Activated CD4-positive, alpha-beta T cell treated with anti-CD3 and anti-CD28 coated beads, Interleukin-2, amount 10 ng/mL, durations not matched to agents 24 days and 14 days (primary cell): ENCODE measurements at regions not wholly inside any gene's neighbourhood (a gene's known extent, or its start where the extent isn't known, plus 50 kb on each side); places are given as distances from the start of the nearest gene placed in this dataset.

Source experiments
- DNase-seq: peaks from one replicate; pipeline ENCODE4 v3.0.0; 2022
- H3K27ac Mint-ChIP-seq: one replicate; pipeline ENCODE4 v1.8.0; 2022; ENCODE audit warnings: mild to moderate bottlenecking, mixed read lengths
- H3K27me3 Mint-ChIP-seq: one replicate; pipeline ENCODE4 v1.8.0; 2022; ENCODE audit warnings: mixed read lengths
- H3K36me3 Mint-ChIP-seq: one replicate; pipeline ENCODE4 v1.8.0; 2022; ENCODE audit warnings: low read depth, mild to moderate bottlenecking, mixed read lengths
- H3K4me1 Mint-ChIP-seq: one replicate; pipeline ENCODE4 v1.8.0; 2021; ENCODE audit warnings: mixed read lengths
- H3K4me3 Mint-ChIP-seq: one replicate; pipeline ENCODE4 v1.8.0; 2022; ENCODE audit warnings: mild to moderate bottlenecking, moderate library complexity, mixed read lengths
- H3K9me3 Mint-ChIP-seq: one replicate; pipeline ENCODE4 v1.8.0; 2021; ENCODE audit warnings: mixed read lengths
- intact Hi-C: fragments of 100-400 bp; cut with micrococcal nuclease; formaldehyde crosslinking; loops from one replicate; pipeline ENCODE4 v1.15.1; 2023

- Mint-ChIP-seq H3K4me1 (peaks cover 25% of the 10 kb centered on the region), H3K4me3 (peak overlapping the region; percentile 1), H3K36me3 (no peaks in the 10 kb centered on the region), H3K27me3 (no peaks in the 10 kb centered on the region), H3K9me3 (peaks cover 5% of the 10 kb centered on the region), H3K27ac (peak overlapping the region; percentile 89)
- no peak for DNase-seq
- intact Hi-C loops: loop anchor here (1.0 to 2.0 kb wide), 3 partner anchors 109 to 325 kb away; no protein-coding TSS in a partner anchor
Measured at GRCh38 chr3:59559721-59560435, 510.1 kb upstream of the CFAP20DC start.

GRCh38 chr3:59558906-59559720 lies 509.3 kb upstream of the CFAP20DC start:
- H3K4me3 Mint-ChIP-seq: peak overlapping the region; percentile 1

GRCh38 chr3:59555593-59556315 lies 505.9 kb upstream of the CFAP20DC start:
- peaks cover 2% of the 10 kb centered on the region for H3K27me3 Mint-ChIP-seq
- no peaks in the 10 kb centered on the region for H3K36me3 Mint-ChIP-seq
- no peak overlapping the region for H3K27ac Mint-ChIP-seq
- no peak for DNase-seq
- peaks cover 18% of the 10 kb centered on the region for H3K4me1 Mint-ChIP-seq
- H3K9me3 Mint-ChIP-seq: peaks cover 15% of the 10 kb centered on the region
- intact Hi-C loops: no loop called here
- H3K4me3 Mint-ChIP-seq: no peak overlapping the region

More at GRCh38 chr3:59558906-59559720, 509.3 kb upstream of the CFAP20DC start:
- intact Hi-C loops: loop anchor here (1.0 to 2.0 kb wide), 3 partner anchors 108 to 324 kb away; no protein-coding TSS in a partner anchor
- Mint-ChIP-seq H3K36me3 (no peaks in the 10 kb centered on the region), H3K27me3 (no peaks in the 10 kb centered on the region), H3K27ac (peak overlapping the region; percentile 89), H3K9me3 (peaks cover 9% of the 10 kb centered on the region), H3K4me1 (peaks cover 25% of the 10 kb centered on the region)
- DNase-seq: no peak

GRCh38 chr3:59553076-59553475 lies 503.3 kb upstream of the CFAP20DC start:
- Mint-ChIP-seq H3K9me3 (peaks cover 15% of the 10 kb centered on the region), H3K4me1 (peaks cover 2% of the 10 kb centered on the region), H3K36me3 (no peaks in the 10 kb centered on the region), H3K27me3 (peaks cover 2% of the 10 kb centered on the region), H3K4me3 (no peak overlapping the region), H3K27ac (no peak overlapping the region)
- intact Hi-C loops: no loop called here
- no peak for DNase-seq

- no peaks in the 10 kb centered on the region for H3K36me3 Mint-ChIP-seq
- H3K4me1 Mint-ChIP-seq: peaks cover 2% of the 10 kb centered on the region
- intact Hi-C loops: no loop called here
- peaks cover 15% of the 10 kb centered on the region for H3K9me3 Mint-ChIP-seq
- no peak overlapping the region for H3K4me3 Mint-ChIP-seq
- DNase-seq: no peak
- H3K27me3 Mint-ChIP-seq: peaks cover 2% of the 10 kb centered on the region
- no peak overlapping the region for H3K27ac Mint-ChIP-seq
Measured at GRCh38 chr3:59551834-59552233, 502.0 kb upstream of the CFAP20DC start.

GRCh38 chr3:59549962-59550361 lies 500.1 kb upstream of the CFAP20DC start:
- Mint-ChIP-seq H3K27ac (no peak overlapping the region), H3K4me3 (no peak overlapping the region), H3K36me3 (no peaks in the 10 kb centered on the region), H3K27me3 (peaks cover 2% of the 10 kb centered on the region), H3K9me3 (peaks cover 11% of the 10 kb centered on the region), H3K4me1 (no peaks in the 10 kb centered on the region)
- DNase-seq: no peak
- intact Hi-C loops: no loop called here

- H3K36me3 Mint-ChIP-seq: no peaks in the 10 kb centered on the region
- peaks cover 7% of the 10 kb centered on the region for H3K9me3 Mint-ChIP-seq
- intact Hi-C loops: no loop called here
- no peak overlapping the region for H3K27ac Mint-ChIP-seq
- no peak overlapping the region for H3K4me3 Mint-ChIP-seq
- H3K27me3 Mint-ChIP-seq: peaks cover 2% of the 10 kb centered on the region
- DNase-seq: no peak
- no peaks in the 10 kb centered on the region for H3K4me1 Mint-ChIP-seq
Measured at GRCh38 chr3:59547874-59548273, 498.0 kb upstream of the CFAP20DC start.

GRCh38 chr3:59546522-59546921 lies 496.7 kb upstream of the CFAP20DC start:
- H3K9me3 Mint-ChIP-seq: peaks cover 5% of the 10 kb centered on the region
- intact Hi-C loops: no loop called here
- peaks cover 6% of the 10 kb centered on the region for H3K4me1 Mint-ChIP-seq
- no peak overlapping the region for H3K4me3 Mint-ChIP-seq
- H3K27me3 Mint-ChIP-seq: no peaks in the 10 kb centered on the region
- no peaks in the 10 kb centered on the region for H3K36me3 Mint-ChIP-seq
- DNase-seq: no peak
- no peak overlapping the region for H3K27ac Mint-ChIP-seq

- no peak overlapping the region for H3K4me3 Mint-ChIP-seq
- peaks cover 11% of the 10 kb centered on the region for H3K4me1 Mint-ChIP-seq
- intact Hi-C loops: no loop called here
- no peaks in the 10 kb centered on the region for H3K36me3 Mint-ChIP-seq
- no peak for DNase-seq
- H3K27me3 Mint-ChIP-seq: no peaks in the 10 kb centered on the region
- peaks cover 5% of the 10 kb centered on the region for H3K9me3 Mint-ChIP-seq
- no peak overlapping the region for H3K27ac Mint-ChIP-seq
Measured at GRCh38 chr3:59545374-59545773, 495.5 kb upstream of the CFAP20DC start.

GRCh38 chr3:59542276-59542675 lies 492.5 kb upstream of the CFAP20DC start:
- Mint-ChIP-seq H3K27ac (no peak overlapping the region), H3K27me3 (no peaks in the 10 kb centered on the region), H3K4me3 (no peak overlapping the region), H3K9me3 (peaks cover 5% of the 10 kb centered on the region), H3K36me3 (no peaks in the 10 kb centered on the region), H3K4me1 (peaks cover 12% of the 10 kb centered on the region)
- intact Hi-C loops: no loop called here
- DNase-seq: no peak

GRCh38 chr3:59540696-59541095 lies 490.9 kb upstream of the CFAP20DC start:
- H3K9me3 Mint-ChIP-seq: peaks cover 5% of the 10 kb centered on the region
- no peak overlapping the region for H3K4me3 Mint-ChIP-seq
- no peak for DNase-seq
- intact Hi-C loops: no loop called here
- no peaks in the 10 kb centered on the region for H3K36me3 Mint-ChIP-seq
- H3K27ac Mint-ChIP-seq: no peak overlapping the region
- H3K27me3 Mint-ChIP-seq: no peaks in the 10 kb centered on the region
- peaks cover 12% of the 10 kb centered on the region for H3K4me1 Mint-ChIP-seq

- Mint-ChIP-seq H3K27ac (no peak overlapping the region), H3K36me3 (no peaks in the 10 kb centered on the region), H3K27me3 (no peaks in the 10 kb centered on the region)
Measured at GRCh38 chr3:59540241-59540640, 490.4 kb upstream of the CFAP20DC start.

GRCh38 chr3:59538753-59539432 lies 489.1 kb upstream of the CFAP20DC start:
- intact Hi-C loops: no loop called here
- Mint-ChIP-seq H3K36me3 (no peaks in the 10 kb centered on the region), H3K27me3 (no peaks in the 10 kb centered on the region), H3K4me1 (peaks cover 12% of the 10 kb centered on the region), H3K9me3 (peaks cover 6% of the 10 kb centered on the region), H3K4me3 (no peak overlapping the region), H3K27ac (no peak overlapping the region)
- DNase-seq: no peak

More at GRCh38 chr3:59540241-59540640, 490.4 kb upstream of the CFAP20DC start:
- intact Hi-C loops: no loop called here
- H3K4me1 Mint-ChIP-seq: peaks cover 12% of the 10 kb centered on the region
- DNase-seq: no peak
- peaks cover 5% of the 10 kb centered on the region for H3K9me3 Mint-ChIP-seq
- H3K4me3 Mint-ChIP-seq: no peak overlapping the region
